A549 (cell line): ENCODE measurements at regions not wholly inside any gene's neighbourhood (a gene's known extent, or its start where the extent isn't known, plus 50 kb on each side); places are given as distances from the start of the nearest gene placed in this dataset.

ENCODE experiments used
- CTCF ChIP-seq: fragments of >200 bp; sonication (Bioruptor Twin); formaldehyde crosslinking; IDR thresholded peaks from 3 replicates; pipeline ENCODE4 v1.5.1; 2016
- EP300 ChIP-seq, 2 experiments: fragments of >200 bp; sonication (Bioruptor Twin); formaldehyde crosslinking; IDR thresholded peaks; 2 replicates in 1 of 2; 3 replicates in 1 of 2; pipeline ENCODE4 v1.6.1; 2016 to 2017
- ESRRA ChIP-seq: fragments of 150-350 bp; IDR thresholded peaks from 2 replicates; pipeline ENCODE4 v1.6.1; 2014; ENCODE audit warnings: mild to moderate bottlenecking, low read length, borderline replicate concordance
- HOXA7 ChIP-seq: fragments of 250-450 bp; sonication (Bioruptor Pico); IDR thresholded peaks from 2 replicates; pipeline ENCODE4 v1.5.0; 2020; ENCODE audit warnings: mild to moderate bottlenecking, moderate library complexity
- MAFK ChIP-seq: fragments of 450-650 bp; IDR thresholded peaks from 2 replicates; pipeline ENCODE4 v1.6.1; 2014; ENCODE audit not compliant: partially characterized antibody
- MAZ ChIP-seq: fragments of 150-350 bp; IDR thresholded peaks from 2 replicates; pipeline ENCODE4 v1.6.1; 2014; ENCODE audit warnings: antibody characterized with exemption, low read depth, low read length, borderline replicate concordance
- RAD21 ChIP-seq, 2 experiments: fragments of >200 bp in 1 of 2; sonication (Bioruptor Twin) in 1 of 2; formaldehyde crosslinking in 1 of 2; IDR thresholded peaks in 1 of 2; conservative IDR thresholded peaks in 1 of 2; 2 replicates in 1 of 2; 3 replicates in 1 of 2; pipeline ENCODE4 v1.6.1; 2012 to 2018; ENCODE audit warnings: inconsistent platforms in 1 of 2
- REST ChIP-seq: fragments of 200-600 bp; sonication (generic); IDR thresholded peaks from 2 replicates; pipeline ENCODE4 v1.6.1; 2016; ENCODE audit warnings: antibody characterized with exemption, mild to moderate bottlenecking, moderate library complexity
- ZC3H11A ChIP-seq: fragments of 450-650 bp; IDR thresholded peaks from 2 replicates; pipeline ENCODE4 v1.6.1; 2014; ENCODE audit warnings: antibody characterized with exemption, mild to moderate bottlenecking

GRCh38 chr2:128500138-128500800, 181.6 kb upstream of the HS6ST1 start:
- TF ChIP-seq REST (no peak), ESRRA (no peak), MAFK (no peak), CTCF (no peak), RAD21 (conservative IDR thresholded peaks at IDR 0.05 in 1 of 2, IDR thresholded peaks at IDR 0.05 in 1 of 2) (no peak), HOXA7 (CRISPR knock-in tag) (no peak), ZC3H11A (no peak), MAZ (no peak), EP300 (IDR thresholded peaks at IDR 0.05) (no peak)
